Osteocyte (in vitro differentiated cells): ENCODE measurements at regions not wholly inside any gene's neighbourhood (a gene's known extent, or its start where the extent isn't known, plus 50 kb on each side); places are given as distances from the start of the nearest gene placed in this dataset.

Experiments used
- DNase-seq: peaks from one replicate; pipeline ENCODE4 v3.0.0; 2021; ENCODE audit warnings: mixed read lengths; ENCODE audit not compliant: unreplicated experiment; ENCODE audit errors: extremely low spot score
- H3K27ac Mint-ChIP-seq: one replicate; pipeline ENCODE4 v1.8.0; 2021; ENCODE audit warnings: mild to moderate bottlenecking, mixed read lengths; ENCODE audit not compliant: unreplicated experiment
- H3K27me3 Mint-ChIP-seq: one replicate; pipeline ENCODE4 v1.8.0; 2021; ENCODE audit warnings: mixed read lengths; ENCODE audit not compliant: unreplicated experiment
- H3K36me3 Mint-ChIP-seq: one replicate; pipeline ENCODE4 v1.8.0; 2021; ENCODE audit warnings: mixed read lengths; ENCODE audit not compliant: unreplicated experiment
- H3K4me1 Mint-ChIP-seq: one replicate; pipeline ENCODE4 v1.8.0; 2021; ENCODE audit warnings: mixed read lengths; ENCODE audit not compliant: unreplicated experiment
- H3K4me3 Mint-ChIP-seq: one replicate; pipeline ENCODE4 v1.8.0; 2021; ENCODE audit warnings: mild to moderate bottlenecking, moderate library complexity, mixed read lengths; ENCODE audit not compliant: unreplicated experiment
- H3K9me3 Mint-ChIP-seq: one replicate; pipeline ENCODE4 v1.8.0; 2021; ENCODE audit warnings: mixed read lengths; ENCODE audit not compliant: unreplicated experiment
- CTCF ChIP-seq: fragments of 200-600 bp; sonication (generic); IDR thresholded peaks from 2 replicates; pipeline ENCODE4 v1.5.0; 2021; ENCODE audit warnings: antibody characterized with exemption, mild to moderate bottlenecking, moderate library complexity

GRCh38 chr11:134714021-134714656, 302.1 kb upstream of the B3GAT1 start:
- no peak for DNase-seq
- H3K27ac Mint-ChIP-seq: no peak overlapping the region
- peaks cover 28% of the 10 kb centered on the region for H3K27me3 Mint-ChIP-seq
- no peaks in the 10 kb centered on the region for H3K4me1 Mint-ChIP-seq
- H3K36me3 Mint-ChIP-seq: no peaks in the 10 kb centered on the region
- TF ChIP-seq CTCF: no peak
- no peak overlapping the region for H3K4me3 Mint-ChIP-seq
- H3K9me3 Mint-ChIP-seq: no peaks in the 10 kb centered on the region

GRCh38 chr11:134712228-134713145, 300.4 kb upstream of the B3GAT1 start:
- H3K27ac Mint-ChIP-seq: no peak overlapping the region
- H3K4me3 Mint-ChIP-seq: no peak overlapping the region
- TF ChIP-seq CTCF: no peak
- DNase-seq: no peak
- no peaks in the 10 kb centered on the region for H3K9me3 Mint-ChIP-seq
- no peaks in the 10 kb centered on the region for H3K4me1 Mint-ChIP-seq
- H3K27me3 Mint-ChIP-seq: peaks cover 22% of the 10 kb centered on the region
- no peaks in the 10 kb centered on the region for H3K36me3 Mint-ChIP-seq

GRCh38 chr11:134711588-134711987, 299.5 kb upstream of the B3GAT1 start:
- DNase-seq: no peak
- TF ChIP-seq CTCF: no peak
- H3K27me3 Mint-ChIP-seq: peaks cover 18% of the 10 kb centered on the region
- no peak overlapping the region for H3K27ac Mint-ChIP-seq
- H3K9me3 Mint-ChIP-seq: no peaks in the 10 kb centered on the region
- H3K36me3 Mint-ChIP-seq: no peaks in the 10 kb centered on the region
- H3K4me1 Mint-ChIP-seq: no peaks in the 10 kb centered on the region
- H3K4me3 Mint-ChIP-seq: no peak overlapping the region

- no peaks in the 10 kb centered on the region for H3K9me3 Mint-ChIP-seq
- no peaks in the 10 kb centered on the region for H3K36me3 Mint-ChIP-seq
Measured at GRCh38 chr11:134710861-134711407, 298.9 kb upstream of the B3GAT1 start.

More at GRCh38 chr11:134710861-134711407, 298.9 kb upstream of the B3GAT1 start:
- Mint-ChIP-seq H3K27ac (no peak overlapping the region), H3K4me3 (no peak overlapping the region), H3K4me1 (no peaks in the 10 kb centered on the region), H3K27me3 (peaks cover 11% of the 10 kb centered on the region)
- DNase-seq: no peak
- TF ChIP-seq CTCF: no peak
